Transverse colon (tissue), 4 donors: ENCODE measurements at regions not wholly inside any gene's neighbourhood (a gene's known extent, or its start where the extent isn't known, plus 50 kb on each side); places are given as distances from the start of the nearest gene placed in this dataset.

ENCODE experiments used
- DNase-seq: peaks from one replicate; pipeline ENCODE4 v3.0.0-alpha.2; 2019
- H3K27ac ChIP-seq, 4 donors: fragments of 200-600 bp; sonication (generic); 2 replicates each; pipeline ENCODE4 v1.5.1; 2016 to 2018; ENCODE audit warnings: inconsistent platforms in 4 of 4
- H3K27me3 ChIP-seq: fragments of 200-600 bp; sonication (generic); 2 replicates; pipeline ENCODE4 v1.5.1; 2017; ENCODE audit warnings: inconsistent platforms
- H3K36me3 ChIP-seq, 4 donors: fragments of 200-600 bp; sonication (generic); 2 replicates each; pipeline ENCODE4 v1.5.1; 2017 to 2019; ENCODE audit warnings: inconsistent platforms in 4 of 4
- H3K4me1 ChIP-seq, 4 donors: fragments of 200-600 bp; sonication (generic); 2 replicates each; pipeline ENCODE4 v1.5.1; 2017 to 2020; ENCODE audit warnings: inconsistent platforms in 4 of 4
- H3K4me3 ChIP-seq, 4 donors: fragments of 200-600 bp; sonication (generic); 1 replicate in 1 of 4; 2 replicates in 3 of 4; pipeline versions ENCODE4 v1.5.1 to v1.6.1; 2017 to 2019; ENCODE audit warnings: inconsistent platforms in 4 of 4
- H3K9me3 ChIP-seq, 2 donors: fragments of 200-600 bp; sonication (generic); 2 replicates each; pipeline ENCODE4 v1.5.1; 2017 to 2019; ENCODE audit warnings: inconsistent platforms in 2 of 2
- EP300 ChIP-seq: sonication (generic); formaldehyde crosslinking; IDR thresholded peaks from one replicate; pipeline ENCODE4 v1.6.1; 2017; ENCODE audit warnings: antibody characterized with exemption, low read depth
- POLR2A ChIP-seq: fragments of 450-650 bp; IDR thresholded peaks from one replicate; pipeline ENCODE4 v1.6.1; 2016; ENCODE audit warnings: antibody characterized with exemption, mild to moderate bottlenecking, moderate library complexity
- POLR2AphosphoS5 ChIP-seq, 3 donors: sonication (generic); formaldehyde crosslinking; IDR thresholded peaks; one replicate each; pipeline ENCODE4 v1.6.1; 2016; ENCODE audit warnings: antibody characterized with exemption in 3 of 3
- WGBS, 2 donors: methylation state at CpG; one replicate each; pipeline ENCODE4 v1.1.5; 2018; ENCODE audit warnings: low coverage in 1 of 2; 5-methylcytosine and 5-hydroxymethylcytosine counted together
- in situ Hi-C, 4 donors: fragments of 200-750 bp; cut with MboI; loops; one replicate each; pipeline versions ENCODE4 v1.15.0 to v1.15.1; 2017; ENCODE audit warnings: low sequenced_read_pairs in 3 of 4, low pct_ligation_motif_present in 1 of 4, low pct_unique_long_range_greater_than_20kb in 1 of 4
- intact Hi-C: fragments of 100-400 bp; cut with DNase I; formaldehyde crosslinking; loops from one replicate; pipeline ENCODE4 v1.15.1; 2023; ENCODE audit warnings: low total_unique reads
- TF ChIP-seq, protein P1 (sequence below), 5 experiments: fragments of 200-600 bp in 3 of 5; fragments of 450-650 bp in 2 of 5; sonication (generic) in 3 of 5; IDR thresholded peaks; 1 replicate in 2 of 5; 2 replicates in 3 of 5; pipeline ENCODE4 v1.5.1; 2016 to 2017; ENCODE audit warnings: antibody characterized with exemption in 5 of 5, inconsistent platforms in 3 of 5, mild to moderate bottlenecking in 2 of 5, moderate library complexity in 1 of 5

GRCh38 chr12:28622406-28622805 is 432.1 kb downstream of the CCDC91 start:
- Histone ChIP-seq H3K4me1 (no peaks in the 10 kb centered on the region), H3K27ac (no peak overlapping the region), H3K27me3 (no peaks in the 10 kb centered on the region), H3K36me3 (no peaks in the 10 kb centered on the region), H3K4me3 (no peak overlapping the region), H3K9me3 (no peaks in the 10 kb centered on the region)
- DNase-seq, result no peak
- 80% methylated on average over 3 of the region's 3 CpGs for WGBS, 2 donors
- intact Hi-C loops (no loop called here), in situ Hi-C loops (no loop called here)
- TF ChIP-seq POLR2AphosphoS5 (IDR thresholded peaks at IDR 0.05) (no peak), EP300 (no peak), POLR2A (no peak)
- TF ChIP-seq, protein P1, sequence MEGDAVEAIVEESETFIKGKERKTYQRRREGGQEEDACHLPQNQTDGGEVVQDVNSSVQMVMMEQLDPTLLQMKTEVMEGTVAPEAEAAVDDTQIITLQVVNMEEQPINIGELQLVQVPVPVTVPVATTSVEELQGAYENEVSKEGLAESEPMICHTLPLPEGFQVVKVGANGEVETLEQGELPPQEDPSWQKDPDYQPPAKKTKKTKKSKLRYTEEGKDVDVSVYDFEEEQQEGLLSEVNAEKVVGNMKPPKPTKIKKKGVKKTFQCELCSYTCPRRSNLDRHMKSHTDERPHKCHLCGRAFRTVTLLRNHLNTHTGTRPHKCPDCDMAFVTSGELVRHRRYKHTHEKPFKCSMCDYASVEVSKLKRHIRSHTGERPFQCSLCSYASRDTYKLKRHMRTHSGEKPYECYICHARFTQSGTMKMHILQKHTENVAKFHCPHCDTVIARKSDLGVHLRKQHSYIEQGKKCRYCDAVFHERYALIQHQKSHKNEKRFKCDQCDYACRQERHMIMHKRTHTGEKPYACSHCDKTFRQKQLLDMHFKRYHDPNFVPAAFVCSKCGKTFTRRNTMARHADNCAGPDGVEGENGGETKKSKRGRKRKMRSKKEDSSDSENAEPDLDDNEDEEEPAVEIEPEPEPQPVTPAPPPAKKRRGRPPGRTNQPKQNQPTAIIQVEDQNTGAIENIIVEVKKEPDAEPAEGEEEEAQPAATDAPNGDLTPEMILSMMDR (IDR thresholded peaks at IDR 0.05), result no peak

DNA sequence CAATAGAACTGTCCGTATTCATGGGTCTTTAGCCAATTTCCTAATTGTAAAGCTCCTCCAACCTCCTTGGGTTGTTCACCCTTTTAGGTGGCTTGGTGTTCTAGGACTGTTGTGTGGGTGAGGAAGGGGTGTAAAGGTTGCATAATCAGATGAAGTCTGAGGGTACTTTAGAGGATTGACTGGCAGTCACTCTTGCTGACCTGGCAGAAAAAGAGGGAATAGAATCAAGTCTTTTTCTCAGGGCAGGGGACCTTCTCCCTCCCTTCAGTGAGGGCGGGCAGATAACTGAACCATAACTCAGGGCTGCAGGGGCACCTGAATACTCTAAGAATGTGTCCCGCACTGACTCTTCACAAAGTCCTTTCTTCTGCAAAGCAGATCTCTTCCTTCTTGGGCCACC is 436.2 kb downstream of the CCDC91 start:
- Histone ChIP-seq H3K27me3 (no peaks in the 10 kb centered on the region), H3K4me1 (no peaks in the 10 kb centered on the region), H3K36me3 (no peaks in the 10 kb centered on the region), H3K27ac (no peak overlapping the region), H3K9me3 (no peaks in the 10 kb centered on the region), H3K4me3 (no peak overlapping the region)
- in situ Hi-C loops (no loop called here), intact Hi-C loops (no loop called here)
- WGBS, 2 donors, result 87% methylated on average over 3 of the region's 3 CpGs; no CpG with 5 or more reads in 1 of the 2 donors
- DNase-seq, result no peak
- TF ChIP-seq POLR2AphosphoS5 (IDR thresholded peaks at IDR 0.05), result no peak
- TF ChIP-seq, protein P1 (IDR thresholded peaks at IDR 0.05), result no peak
- TF ChIP-seq EP300, result no peak
- TF ChIP-seq POLR2A, result no peak

- no peaks in the 10 kb centered on the region for H3K27me3 ChIP-seq
- H3K9me3 ChIP-seq, result no peaks in the 10 kb centered on the region
- in situ Hi-C loops, result no loop called here
- TF ChIP-seq, protein P1 (IDR thresholded peaks at IDR 0.05), result no peak
- no peak for TF ChIP-seq EP300
- TF ChIP-seq POLR2AphosphoS5 (IDR thresholded peaks at IDR 0.05), result no peak
- TF ChIP-seq POLR2A, result no peak
- intact Hi-C loops, result no loop called here
- 60 to 92% methylated on average over 1 to 7 of the region's 7 CpGs for WGBS, 2 donors
- DNase-seq, result no peak
- no peak overlapping the region for H3K4me3 ChIP-seq
- no peaks in the 10 kb centered on the region for H3K36me3 ChIP-seq
- no peak overlapping the region for H3K27ac ChIP-seq
- H3K4me1 ChIP-seq, result no peaks in the 10 kb centered on the region
These were observed 439.4 kb downstream of the CCDC91 start for GRCh38 chr12:28629691-28630090.

DNA sequence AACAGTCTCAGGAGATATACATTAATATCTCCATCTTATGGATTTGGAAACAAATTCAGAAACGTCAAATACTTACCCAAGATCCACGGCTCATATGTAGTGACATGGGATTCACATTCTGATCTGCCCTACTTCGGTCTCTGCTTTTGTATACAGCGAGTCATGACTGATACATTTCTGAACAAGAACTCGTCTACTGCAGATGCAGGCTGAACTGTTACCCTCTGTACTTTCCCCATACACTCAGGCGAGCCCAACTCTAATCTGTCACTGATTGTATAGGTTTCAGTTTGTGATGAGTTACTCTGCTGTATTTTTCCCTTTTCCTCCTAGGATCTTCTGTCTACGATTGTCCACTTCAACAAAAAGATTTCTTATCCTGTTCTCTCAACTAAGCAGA is 441.6 kb downstream of the CCDC91 start:
- WGBS, 2 donors, result 69 to 77% methylated on average over 3 to 7 of the region's 7 CpGs
- in situ Hi-C loops, result no loop called here

More for the DNA sequence above, 441.6 kb downstream of the CCDC91 start:
- H3K36me3 ChIP-seq, result no peaks in the 10 kb centered on the region
- H3K4me3 ChIP-seq, result no peak overlapping the region
- no peaks in the 10 kb centered on the region for H3K9me3 ChIP-seq
- no peaks in the 10 kb centered on the region for H3K27me3 ChIP-seq
- H3K27ac ChIP-seq, result no peak overlapping the region
- H3K4me1 ChIP-seq, result no peaks in the 10 kb centered on the region
- no peak for DNase-seq
- no peak for TF ChIP-seq POLR2A
- TF ChIP-seq POLR2AphosphoS5 (IDR thresholded peaks at IDR 0.05), result no peak
- TF ChIP-seq, protein P1 (IDR thresholded peaks at IDR 0.05), result no peak
- TF ChIP-seq EP300, result no peak
- intact Hi-C loops, result no loop called here
